ENCODE measurements at regions not wholly inside any gene's neighbourhood (a gene's known extent, or its start where the extent isn't known, plus 50 kb on each side); places are given as distances from the start of the nearest gene placed in this dataset.
"Not testable (repeated sequence)": the region's sequence is repeated elsewhere in the genome, so short reads cannot be mapped to it uniquely, and the experiment has no call there.

GRCh38 chr14:105713160-105713559, 186.8 kb downstream of the TMEM121 start:
- DNase-seq = not testable (repeated sequence)

DNA sequence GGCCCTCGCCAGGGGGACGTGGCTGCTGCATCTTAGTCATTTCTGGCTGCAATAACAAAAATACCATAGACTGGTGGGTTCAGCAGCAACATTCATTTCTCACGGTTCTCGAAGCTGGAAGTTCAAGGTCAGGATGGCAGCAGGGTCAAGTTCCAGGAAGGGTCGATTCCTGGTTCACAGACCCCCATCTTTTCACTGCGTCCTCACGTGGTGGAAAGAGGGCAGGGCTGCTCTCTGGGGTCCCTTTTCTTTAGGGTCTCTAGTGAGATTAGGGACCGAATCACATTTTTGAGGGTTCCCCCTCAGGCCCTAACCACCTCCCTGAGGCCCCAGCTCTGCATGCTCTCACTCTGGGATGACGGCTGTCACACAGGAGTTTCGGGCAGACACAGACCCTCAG, 187.5 kb downstream of the TMEM121 start:
- not testable (repeated sequence) for DNase-seq

GRCh38 chr14:105718787-105719186, 192.4 kb downstream of the TMEM121 start:
- not testable (repeated sequence) for DNase-seq

GRCh38 chr14:105720106-105720505, 193.7 kb downstream of the TMEM121 start:
- not testable (repeated sequence) for DNase-seq

- DNase-seq = not testable (repeated sequence)
Measured at GRCh38 chr14:105720852-105721601, 194.6 kb downstream of the TMEM121 start.

DNA sequence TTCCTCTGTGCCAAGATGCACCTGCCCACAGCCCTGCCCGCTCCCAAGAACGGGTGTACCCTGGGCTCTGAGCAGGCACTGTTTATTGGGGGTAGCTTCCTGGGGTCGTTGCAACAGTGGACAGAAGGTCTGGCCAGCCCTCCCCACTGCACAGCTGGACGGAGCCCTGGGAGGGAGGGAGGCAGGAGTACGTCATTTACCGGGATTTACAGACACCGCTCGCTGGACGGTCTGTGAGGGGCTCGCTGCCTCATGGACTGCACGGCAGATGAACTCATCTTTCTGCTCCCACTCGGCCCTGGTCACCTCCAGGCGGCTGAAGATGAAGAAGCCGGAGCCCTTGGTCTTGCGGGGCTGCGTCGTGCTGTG, 195.2 kb downstream of the TMEM121 start:
- DNase-seq = not testable (repeated sequence)

GRCh38 chr14:105721996-105722709, 195.8 kb downstream of the TMEM121 start:
- DNase-seq = not testable (repeated sequence)

DNA sequence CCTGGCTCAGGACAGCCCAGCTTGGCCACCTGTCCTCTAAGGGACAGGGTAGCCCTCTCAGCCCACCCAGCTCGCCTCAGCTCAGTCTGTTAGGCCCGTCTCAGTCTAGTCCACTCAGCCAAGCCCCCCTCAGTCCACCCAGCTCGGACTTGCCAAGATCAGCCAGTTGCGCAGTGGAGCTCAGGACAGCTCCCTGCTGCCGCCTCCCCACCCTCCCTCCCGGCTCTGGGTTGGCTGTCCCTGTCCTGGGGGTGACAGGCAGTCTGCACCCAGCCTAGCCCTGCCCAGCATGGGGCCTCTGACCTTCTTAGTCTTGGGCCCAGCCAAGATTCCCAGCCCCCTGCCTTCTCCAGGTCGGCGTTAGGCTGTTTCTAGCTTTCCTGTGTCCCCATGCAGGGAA, 196.9 kb downstream of the TMEM121 start:
- DNase-seq = not testable (repeated sequence)

- not testable (repeated sequence) for DNase-seq
Measured at GRCh38 chr14:105723776-105724175, 197.4 kb downstream of the TMEM121 start.

GRCh38 chr14:105729825-105730368, 203.5 kb downstream of the TMEM121 start:
- DNase-seq = not testable (repeated sequence)

DNA sequence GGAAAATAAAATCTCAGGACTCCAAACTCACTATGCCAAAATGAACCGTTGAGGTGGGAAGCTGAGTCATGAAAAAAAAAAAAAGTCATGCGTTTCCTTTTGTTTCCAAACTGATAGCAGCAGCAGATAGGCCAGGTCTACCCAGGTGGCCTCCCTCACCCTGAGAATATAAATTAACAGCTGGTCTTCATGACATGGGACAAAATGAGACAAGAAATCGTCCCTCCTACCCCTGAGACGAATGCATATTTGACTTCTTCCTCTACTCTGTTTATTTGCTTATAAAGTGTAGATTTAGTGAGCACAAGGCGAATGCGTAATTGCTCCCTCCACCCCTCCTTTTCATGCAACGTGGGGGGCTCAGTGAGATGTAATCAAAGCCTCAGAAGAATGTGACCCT, 204.3 kb downstream of the TMEM121 start:
- DNase-seq = not testable (repeated sequence)

- not testable (repeated sequence) for DNase-seq
Measured at GRCh38 chr14:105731221-105731985, 205.0 kb downstream of the TMEM121 start.

DNA sequence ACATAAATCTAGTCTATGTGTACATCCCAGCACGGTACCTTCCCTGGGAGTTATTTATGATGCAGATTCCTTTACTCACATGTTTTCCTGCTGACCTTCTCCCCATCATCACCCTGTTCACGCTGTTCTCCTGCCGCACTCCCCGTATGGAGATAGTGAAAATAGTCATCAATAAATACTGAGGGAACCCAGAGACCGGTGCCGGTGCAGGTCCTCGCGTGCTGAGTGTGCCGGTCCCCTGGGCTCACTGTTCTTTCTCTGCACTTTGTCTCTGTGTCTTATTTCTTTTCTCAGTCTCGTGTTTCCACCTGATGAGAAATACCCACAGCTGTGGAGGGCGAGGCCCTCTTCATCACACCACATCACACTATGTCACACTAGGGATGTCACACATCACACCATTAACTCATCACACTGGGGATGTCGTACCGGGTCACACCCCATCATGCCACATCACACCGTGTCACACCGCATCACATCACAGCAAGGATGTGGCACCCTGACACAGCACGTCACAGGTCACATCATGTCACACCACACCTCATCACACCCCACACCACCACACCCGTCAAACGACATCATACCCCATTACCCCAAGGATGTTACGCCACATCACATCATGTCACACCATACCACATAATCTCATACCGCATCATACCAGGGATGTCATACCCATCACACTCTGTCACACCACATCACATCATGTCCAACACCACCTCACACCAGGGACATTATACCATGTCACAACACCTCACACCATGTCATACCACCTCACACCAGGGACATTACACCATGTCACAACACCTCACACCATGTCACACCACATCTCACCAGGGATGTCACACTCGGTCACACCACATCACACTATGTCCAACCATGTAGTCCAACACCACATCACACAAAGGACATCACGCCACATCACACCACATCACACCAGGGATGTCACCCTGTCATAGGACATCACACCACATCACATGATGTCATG, 207.0 kb downstream of the TMEM121 start:
- no peak for DNase-seq

GRCh38 chr14:105734241-105734640, 207.9 kb downstream of the TMEM121 start:
- not testable (repeated sequence) for DNase-seq

- DNase-seq = not testable (repeated sequence)
Measured at GRCh38 chr14:105736331-105736730, 209.9 kb downstream of the TMEM121 start.

DNA sequence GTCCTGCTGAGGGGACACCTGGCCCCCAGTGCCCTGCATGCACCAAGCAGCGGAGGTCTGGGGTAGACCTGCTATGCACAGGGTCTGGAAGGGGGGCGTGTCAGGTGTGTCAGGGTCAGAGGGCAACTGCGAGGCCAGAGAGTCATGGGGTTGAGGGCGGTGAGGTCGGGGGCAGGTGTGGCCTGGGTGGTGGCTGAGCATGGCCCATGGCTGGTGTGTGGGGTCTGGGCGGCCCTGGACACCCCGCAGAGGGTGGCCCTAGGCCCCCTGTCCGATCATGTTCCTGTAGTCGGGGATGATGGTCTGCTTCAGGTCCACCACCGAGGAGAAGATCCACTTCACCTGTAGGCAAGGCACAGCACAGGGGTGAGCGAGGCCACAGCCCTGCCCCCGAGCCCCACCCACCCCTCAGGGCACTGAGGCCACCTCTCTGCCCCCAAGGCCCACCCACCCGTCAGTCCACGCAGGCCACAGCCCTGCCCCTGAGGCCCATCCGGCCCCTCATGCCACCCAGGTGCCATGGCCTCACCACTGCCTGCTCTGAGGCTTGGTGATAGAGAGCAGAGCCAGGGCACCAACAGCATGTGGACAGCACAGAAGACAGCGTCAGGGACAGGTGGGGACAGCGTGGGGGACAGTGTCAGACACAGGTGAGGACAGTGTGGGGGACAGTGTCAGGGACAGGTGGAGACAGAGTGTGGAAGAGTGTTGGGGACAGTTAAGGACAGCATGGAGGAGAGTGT, 211.3 kb downstream of the TMEM121 start:
- DNase-seq = no peak

DNA sequence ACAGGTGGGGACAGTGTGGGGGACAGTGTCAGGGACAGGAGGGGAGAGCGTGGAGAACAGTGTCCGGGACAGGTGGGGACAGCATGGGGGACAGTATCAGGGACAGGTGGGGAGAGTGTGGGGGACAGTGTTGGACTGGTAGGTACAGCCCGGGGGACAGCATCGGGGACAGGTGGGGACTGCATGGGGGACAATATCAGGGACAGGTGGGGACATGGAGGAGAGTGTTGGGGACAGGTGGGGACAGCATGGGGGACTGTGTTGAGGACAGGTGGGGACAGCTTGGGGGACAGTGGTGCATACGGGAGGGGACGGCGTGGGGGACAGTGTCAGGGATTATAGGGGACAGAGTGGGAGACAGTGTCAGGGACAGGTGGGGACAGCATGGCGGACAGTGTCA, 212.3 kb downstream of the TMEM121 start:
- DNase-seq = no peak

GRCh38 chr14:105739331-105740102, 213.1 kb downstream of the TMEM121 start:
- no peak for DNase-seq

DNA sequence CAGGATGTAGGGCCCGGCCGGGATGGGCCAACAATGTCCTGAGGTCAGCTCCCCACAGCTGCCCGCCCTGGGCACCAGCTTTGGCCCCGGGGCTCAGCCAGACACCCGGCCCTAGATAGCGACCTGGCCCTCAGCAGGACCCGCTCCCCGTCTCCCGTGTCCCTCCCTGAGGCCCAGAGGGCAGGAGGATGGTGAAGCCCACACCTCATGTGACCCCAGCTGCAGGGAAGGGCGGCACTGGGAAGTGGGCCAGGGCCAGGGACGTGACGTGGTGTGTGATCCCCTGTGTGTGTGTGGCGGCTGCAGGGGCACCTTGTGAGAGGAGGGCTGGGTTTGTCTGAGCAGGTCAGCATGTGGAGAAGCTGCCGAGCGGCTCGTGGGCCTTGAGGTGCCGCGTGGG, 213.9 kb downstream of the TMEM121 start:
- DNase-seq = not testable (repeated sequence)

DNA sequence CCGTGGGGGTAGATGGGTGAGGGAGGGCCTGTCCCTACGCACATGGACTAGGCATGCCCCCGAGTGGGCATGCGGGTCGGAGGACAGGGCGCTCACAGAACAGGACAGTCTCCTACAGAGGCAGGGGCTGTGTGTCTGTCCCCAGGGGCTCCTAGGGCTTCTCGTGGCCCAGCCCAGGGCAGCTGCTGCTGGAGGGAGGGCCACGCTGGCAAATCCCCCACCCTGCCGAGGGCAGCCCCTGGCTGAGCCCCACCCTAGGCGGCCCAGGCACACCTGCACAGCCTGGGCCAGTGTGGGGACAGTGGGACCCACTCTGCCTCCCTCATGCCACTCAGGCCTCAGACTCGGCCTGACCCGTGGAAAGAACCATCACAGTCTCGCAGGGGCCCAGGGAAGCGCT, 214.6 kb downstream of the TMEM121 start:
- not testable (repeated sequence) for DNase-seq
